ENCODE measurements at regions not wholly inside any gene's neighbourhood (a gene's known extent, or its start where the extent isn't known, plus 50 kb on each side); places are given as distances from the start of the nearest gene placed in this dataset.

DNA sequence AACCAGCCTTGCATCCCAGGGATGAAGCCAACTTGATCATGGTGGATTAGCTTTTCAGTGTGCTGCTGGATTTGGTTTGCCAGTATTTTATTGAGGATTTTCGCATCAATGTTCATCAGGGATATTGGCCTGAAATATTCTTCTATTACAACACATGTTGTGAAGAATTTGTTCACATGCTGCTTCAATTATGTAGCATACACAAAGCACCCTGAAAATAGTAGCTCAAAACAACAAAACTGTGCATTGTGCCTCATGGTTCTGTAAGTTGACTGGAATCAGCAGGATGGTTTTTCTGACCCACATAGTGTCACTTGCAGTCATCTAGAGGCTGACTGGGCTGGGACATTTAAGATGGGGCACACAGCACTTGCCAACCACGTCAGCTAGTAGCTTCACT, 193.9 kb downstream of the SYK start:
- TF ChIP-seq ARNTL (CRISPR knock-in tag; IDR thresholded peaks at IDR 0.05; ENCODE audit: borderline replicate concordance, low read depth) (no peak), RARB (CRISPR knock-in tag; IDR thresholded peaks at IDR 0.05) (no peak), POU6F1 (CRISPR knock-in tag; IDR thresholded peaks at IDR 0.05; ENCODE audit: borderline replicate concordance, low read depth) (no peak), ZNF565 (CRISPR knock-in tag; conservative IDR thresholded peaks at IDR 0.05; ENCODE audit: low read depth) (no peak), ZNF70 (CRISPR knock-in tag; IDR thresholded peaks at IDR 0.05) (no peak), ZFP3 (CRISPR knock-in tag; IDR thresholded peaks at IDR 0.05) (no peak), ZC3H10 (CRISPR knock-in tag; IDR thresholded peaks at IDR 0.05) (no peak), ZFP30 (CRISPR knock-in tag; IDR thresholded peaks at IDR 0.05) (no peak)
- TF ChIP-seq, protein P1, sequence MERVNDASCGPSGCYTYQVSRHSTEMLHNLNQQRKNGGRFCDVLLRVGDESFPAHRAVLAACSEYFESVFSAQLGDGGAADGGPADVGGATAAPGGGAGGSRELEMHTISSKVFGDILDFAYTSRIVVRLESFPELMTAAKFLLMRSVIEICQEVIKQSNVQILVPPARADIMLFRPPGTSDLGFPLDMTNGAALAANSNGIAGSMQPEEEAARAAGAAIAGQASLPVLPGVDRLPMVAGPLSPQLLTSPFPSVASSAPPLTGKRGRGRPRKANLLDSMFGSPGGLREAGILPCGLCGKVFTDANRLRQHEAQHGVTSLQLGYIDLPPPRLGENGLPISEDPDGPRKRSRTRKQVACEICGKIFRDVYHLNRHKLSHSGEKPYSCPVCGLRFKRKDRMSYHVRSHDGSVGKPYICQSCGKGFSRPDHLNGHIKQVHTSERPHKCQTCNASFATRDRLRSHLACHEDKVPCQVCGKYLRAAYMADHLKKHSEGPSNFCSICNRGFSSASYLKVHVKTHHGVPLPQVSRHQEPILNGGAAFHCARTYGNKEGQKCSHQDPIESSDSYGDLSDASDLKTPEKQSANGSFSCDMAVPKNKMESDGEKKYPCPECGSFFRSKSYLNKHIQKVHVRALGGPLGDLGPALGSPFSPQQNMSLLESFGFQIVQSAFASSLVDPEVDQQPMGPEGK (CRISPR knock-in tag; IDR thresholded peaks at IDR 0.05; ENCODE audit: borderline replicate concordance) = no peak
- TF ChIP-seq, protein P2, sequence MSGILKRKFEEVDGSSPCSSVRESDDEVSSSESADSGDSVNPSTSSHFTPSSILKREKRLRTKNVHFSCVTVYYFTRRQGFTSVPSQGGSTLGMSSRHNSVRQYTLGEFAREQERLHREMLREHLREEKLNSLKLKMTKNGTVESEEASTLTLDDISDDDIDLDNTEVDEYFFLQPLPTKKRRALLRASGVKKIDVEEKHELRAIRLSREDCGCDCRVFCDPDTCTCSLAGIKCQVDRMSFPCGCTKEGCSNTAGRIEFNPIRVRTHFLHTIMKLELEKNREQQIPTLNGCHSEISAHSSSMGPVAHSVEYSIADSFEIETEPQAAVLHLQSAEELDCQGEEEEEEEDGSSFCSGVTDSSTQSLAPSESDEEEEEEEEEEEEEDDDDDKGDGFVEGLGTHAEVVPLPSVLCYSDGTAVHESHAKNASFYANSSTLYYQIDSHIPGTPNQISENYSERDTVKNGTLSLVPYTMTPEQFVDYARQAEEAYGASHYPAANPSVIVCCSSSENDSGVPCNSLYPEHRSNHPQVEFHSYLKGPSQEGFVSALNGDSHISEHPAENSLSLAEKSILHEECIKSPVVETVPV (CRISPR knock-in tag; IDR thresholded peaks at IDR 0.05) = no peak
- TF ChIP-seq, protein P3, sequence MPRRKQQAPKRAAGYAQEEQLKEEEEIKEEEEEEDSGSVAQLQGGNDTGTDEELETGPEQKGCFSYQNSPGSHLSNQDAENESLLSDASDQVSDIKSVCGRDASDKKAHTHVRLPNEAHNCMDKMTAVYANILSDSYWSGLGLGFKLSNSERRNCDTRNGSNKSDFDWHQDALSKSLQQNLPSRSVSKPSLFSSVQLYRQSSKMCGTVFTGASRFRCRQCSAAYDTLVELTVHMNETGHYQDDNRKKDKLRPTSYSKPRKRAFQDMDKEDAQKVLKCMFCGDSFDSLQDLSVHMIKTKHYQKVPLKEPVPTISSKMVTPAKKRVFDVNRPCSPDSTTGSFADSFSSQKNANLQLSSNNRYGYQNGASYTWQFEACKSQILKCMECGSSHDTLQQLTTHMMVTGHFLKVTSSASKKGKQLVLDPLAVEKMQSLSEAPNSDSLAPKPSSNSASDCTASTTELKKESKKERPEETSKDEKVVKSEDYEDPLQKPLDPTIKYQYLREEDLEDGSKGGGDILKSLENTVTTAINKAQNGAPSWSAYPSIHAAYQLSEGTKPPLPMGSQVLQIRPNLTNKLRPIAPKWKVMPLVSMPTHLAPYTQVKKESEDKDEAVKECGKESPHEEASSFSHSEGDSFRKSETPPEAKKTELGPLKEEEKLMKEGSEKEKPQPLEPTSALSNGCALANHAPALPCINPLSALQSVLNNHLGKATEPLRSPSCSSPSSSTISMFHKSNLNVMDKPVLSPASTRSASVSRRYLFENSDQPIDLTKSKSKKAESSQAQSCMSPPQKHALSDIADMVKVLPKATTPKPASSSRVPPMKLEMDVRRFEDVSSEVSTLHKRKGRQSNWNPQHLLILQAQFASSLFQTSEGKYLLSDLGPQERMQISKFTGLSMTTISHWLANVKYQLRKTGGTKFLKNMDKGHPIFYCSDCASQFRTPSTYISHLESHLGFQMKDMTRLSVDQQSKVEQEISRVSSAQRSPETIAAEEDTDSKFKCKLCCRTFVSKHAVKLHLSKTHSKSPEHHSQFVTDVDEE (CRISPR knock-in tag; IDR thresholded peaks at IDR 0.05) = no peak
- TF ChIP-seq, protein P4, sequence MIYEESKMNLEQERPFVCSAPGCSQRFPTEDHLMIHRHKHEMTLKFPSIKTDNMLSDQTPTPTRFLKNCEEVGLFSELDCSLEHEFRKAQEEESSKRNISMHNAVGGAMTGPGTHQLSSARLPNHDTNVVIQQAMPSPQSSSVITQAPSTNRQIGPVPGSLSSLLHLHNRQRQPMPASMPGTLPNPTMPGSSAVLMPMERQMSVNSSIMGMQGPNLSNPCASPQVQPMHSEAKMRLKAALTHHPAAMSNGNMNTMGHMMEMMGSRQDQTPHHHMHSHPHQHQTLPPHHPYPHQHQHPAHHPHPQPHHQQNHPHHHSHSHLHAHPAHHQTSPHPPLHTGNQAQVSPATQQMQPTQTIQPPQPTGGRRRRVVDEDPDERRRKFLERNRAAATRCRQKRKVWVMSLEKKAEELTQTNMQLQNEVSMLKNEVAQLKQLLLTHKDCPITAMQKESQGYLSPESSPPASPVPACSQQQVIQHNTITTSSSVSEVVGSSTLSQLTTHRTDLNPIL (CRISPR knock-in tag; IDR thresholded peaks at IDR 0.05; ENCODE audit: low read depth) = no peak
- no peak for ATAC-seq

DNA sequence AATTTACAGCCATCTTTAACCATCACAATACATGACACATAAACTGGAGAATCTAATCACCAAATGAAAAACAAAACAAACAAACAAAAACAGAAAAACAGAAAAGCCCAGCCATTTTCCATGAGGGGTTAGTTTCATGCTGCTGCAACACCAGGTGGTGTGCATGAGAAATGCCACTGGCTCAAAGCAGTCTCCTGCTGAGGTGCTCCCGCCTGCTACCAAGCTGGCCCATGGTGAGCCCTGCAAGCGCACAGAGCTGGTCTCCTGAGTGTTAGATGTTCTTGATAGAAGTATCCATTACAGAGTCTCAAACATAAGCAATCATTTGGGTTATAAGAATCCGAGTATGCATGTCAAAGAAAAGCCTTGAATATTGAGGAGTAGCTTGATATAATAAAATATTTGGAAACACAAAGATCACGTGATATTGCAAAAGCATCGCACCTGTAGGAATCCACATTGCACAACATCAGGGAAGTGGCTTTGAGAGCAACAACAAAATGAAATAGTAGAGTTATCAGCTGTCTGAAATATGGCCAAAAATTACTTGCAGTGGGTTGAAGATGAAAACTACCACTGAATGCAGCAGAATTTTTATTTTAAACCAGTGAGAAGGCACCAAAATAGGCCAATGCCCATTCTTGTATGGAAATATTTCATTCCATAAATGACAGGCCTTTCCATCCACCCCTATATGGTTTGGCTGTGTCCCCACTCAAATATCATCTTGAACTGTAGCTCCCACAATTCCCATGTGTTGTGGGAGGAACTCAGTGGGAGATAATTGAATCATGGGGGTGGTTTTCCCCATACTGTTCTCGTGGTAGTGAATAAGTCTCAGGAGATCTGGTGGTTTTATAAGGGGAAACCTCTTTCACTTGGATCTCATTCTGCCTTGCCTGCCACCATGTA, 194.8 kb downstream of the SYK start:
- TF ChIP-seq CSDC2 (CRISPR knock-in tag; IDR thresholded peaks at IDR 0.05) = no peak
- TF ChIP-seq, protein P2 (CRISPR knock-in tag; IDR thresholded peaks at IDR 0.05) = no peak
- no peak for TF ChIP-seq BACH2 (CRISPR knock-in tag; IDR thresholded peaks at IDR 0.05; ENCODE audit: borderline replicate concordance)
- no peak for TF ChIP-seq ZC3H10 (CRISPR knock-in tag; IDR thresholded peaks at IDR 0.05)
- TF ChIP-seq ZNF8 (CRISPR knock-in tag; IDR thresholded peaks at IDR 0.05) = no peak
- no peak for TF ChIP-seq ESRRG (CRISPR knock-in tag; IDR thresholded peaks at IDR 0.05)
- no peak for TF ChIP-seq TCF4 (CRISPR knock-in tag; IDR thresholded peaks at IDR 0.05; ENCODE audit: borderline replicate concordance)
- TF ChIP-seq OSR1 (CRISPR knock-in tag; IDR thresholded peaks at IDR 0.05) = no peak
- TF ChIP-seq, protein P4 (CRISPR knock-in tag; IDR thresholded peaks at IDR 0.05; ENCODE audit: low read depth) = no peak
- TF ChIP-seq ARNTL (CRISPR knock-in tag; IDR thresholded peaks at IDR 0.05; ENCODE audit: borderline replicate concordance, low read depth) = no peak
- no peak for TF ChIP-seq ZFP3 (CRISPR knock-in tag; IDR thresholded peaks at IDR 0.05)
- no peak for TF ChIP-seq GLIS3 (CRISPR knock-in tag; IDR thresholded peaks at IDR 0.05)
- TF ChIP-seq ZFP30 (CRISPR knock-in tag; IDR thresholded peaks at IDR 0.05) = no peak
- no peak for ATAC-seq
